ENCODE measurements at regions not wholly inside any gene's neighbourhood (a gene's known extent, or its start where the extent isn't known, plus 50 kb on each side); places are given as distances from the start of the nearest gene placed in this dataset.
"Not testable (repeated sequence)": the region's sequence is repeated elsewhere in the genome, so short reads cannot be mapped to it uniquely, and the experiment has no call there.

DNA sequence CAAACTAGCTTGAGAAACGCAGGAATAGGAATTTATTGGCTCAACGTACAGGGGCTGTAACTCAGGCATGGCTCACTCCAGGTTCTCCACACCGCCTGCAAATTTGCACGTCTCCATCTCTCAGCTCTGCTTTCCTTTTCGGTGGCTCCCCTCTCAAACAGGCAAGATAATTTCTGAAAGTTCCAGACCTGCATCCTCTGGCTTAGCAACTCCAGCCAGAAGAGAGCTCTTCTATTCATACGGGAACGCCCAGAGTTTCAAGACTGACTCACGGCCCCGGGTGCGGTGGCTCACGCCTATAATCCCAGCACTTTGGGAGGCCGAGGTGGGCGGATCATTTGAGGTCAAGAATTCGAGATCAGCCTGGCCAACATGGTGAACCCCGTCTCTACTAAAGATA is 139.7 kb upstream of the BNIP2 start:
- no peak for DNase-seq

DNA sequence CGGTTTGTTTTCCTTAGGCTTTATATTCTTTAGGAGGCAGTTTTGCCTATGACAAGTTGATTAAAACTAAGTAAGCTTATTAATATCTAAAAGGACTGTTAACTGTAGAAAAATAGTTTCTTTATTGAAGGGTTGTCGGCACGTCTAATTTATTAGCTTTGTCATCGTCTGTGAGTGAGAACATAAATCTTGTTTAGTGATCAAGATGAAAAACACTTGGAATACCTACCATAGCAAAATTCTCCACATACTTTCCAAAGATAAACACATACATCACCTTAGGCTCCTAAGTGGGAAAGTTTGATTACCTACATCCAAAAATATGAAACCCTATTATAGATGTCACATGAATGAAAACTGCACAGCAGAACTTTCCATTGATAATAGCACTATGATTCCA is 139.1 kb upstream of the BNIP2 start:
- no peak for DNase-seq

DNA sequence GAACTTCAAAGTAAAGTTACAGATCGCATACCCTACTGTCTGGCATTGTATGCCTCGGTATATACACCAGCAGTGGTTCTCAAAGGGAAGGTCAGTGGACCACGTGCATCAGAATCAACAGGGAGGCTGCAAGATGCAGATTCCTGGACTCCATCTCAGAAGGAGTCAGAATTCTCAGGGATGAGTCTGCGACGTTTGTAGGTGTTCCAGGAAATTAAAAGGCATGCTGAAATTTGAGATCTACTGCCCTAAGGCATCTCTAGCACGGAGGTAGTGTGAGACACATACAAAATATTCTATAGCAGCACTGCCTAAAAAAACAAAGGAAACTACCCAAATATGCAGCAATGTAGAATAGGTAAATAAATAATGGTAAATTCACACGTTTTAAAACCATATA is 136.8 kb upstream of the BNIP2 start:
- no peak for DNase-seq

DNA sequence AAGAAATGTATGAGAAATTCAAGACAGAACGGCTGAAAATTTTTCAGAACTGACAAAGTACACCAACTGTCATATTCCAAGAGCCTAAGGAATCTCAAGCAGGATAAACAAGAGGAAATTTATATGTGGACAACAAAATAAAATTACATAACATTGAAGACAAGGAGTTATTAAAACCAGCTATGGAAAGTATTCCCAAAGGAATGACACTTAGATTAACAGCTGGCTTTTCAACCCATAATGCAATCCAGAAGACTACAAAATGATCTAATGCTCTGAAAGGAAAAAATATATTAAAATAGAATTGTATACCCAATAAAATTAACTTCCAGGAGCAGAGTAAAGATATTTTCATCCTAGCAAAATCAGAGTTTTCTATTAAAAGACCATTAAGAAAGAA is 132.2 kb upstream of the BNIP2 start:
- no peak for DNase-seq

DNA sequence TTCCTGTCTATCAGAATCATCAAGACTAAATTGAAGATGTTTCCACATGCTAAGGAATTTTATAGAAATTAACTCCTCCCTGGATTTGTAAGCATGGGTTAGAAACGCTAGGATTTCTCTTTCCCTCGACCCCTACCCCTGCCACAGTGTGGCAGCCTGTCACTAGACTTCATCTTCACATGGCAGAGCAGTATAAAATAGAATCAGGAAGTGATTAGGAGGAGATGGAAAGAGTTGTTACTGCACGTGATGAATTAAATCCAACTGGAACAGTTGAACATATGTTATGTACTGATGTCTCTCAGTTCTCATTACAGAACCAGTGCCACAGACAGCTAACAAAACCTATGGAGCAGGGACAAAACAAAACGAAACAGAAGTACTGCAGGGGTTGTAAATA is 130.0 kb upstream of the BNIP2 start:
- no peak for DNase-seq

DNA sequence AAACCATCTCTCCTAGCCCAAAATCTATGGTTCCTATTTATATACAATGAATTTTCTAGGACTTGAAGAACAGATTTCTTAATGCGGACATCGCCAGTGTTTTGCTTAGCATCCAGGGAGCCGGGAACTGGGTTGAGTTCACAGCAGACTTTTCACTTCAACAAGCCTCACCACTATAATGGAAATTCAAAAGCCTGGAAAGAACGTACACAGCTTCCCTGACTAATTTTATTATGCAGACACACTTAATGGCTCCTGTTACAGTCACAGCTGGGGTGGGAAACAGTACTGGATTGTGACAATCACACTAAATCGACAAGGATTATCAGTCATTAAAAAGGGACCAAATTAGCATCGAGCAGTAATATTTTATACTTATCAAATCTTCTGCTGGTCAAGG is 129.2 kb upstream of the BNIP2 start:
- DNase-seq = no peak

DNA sequence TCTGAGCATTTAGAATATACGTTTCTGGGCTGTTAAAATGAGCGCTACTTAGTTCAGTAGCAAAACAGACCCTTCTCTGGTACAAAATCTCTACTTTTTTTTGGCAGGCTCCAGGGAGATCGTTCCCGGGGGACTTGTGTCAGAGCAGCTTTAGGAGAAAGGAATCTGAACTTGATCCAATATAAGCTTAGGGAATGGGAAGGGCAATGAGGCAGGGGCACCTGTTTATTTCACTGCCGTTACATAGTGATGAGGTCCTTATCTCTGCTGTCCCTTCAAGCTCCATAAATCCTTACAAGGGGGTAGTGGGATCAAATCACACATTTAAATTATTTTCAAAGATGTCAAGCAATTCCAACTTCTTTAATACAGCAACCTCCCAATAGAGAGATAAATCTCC is 128.7 kb upstream of the BNIP2 start:
- DNase-seq = no peak

DNA sequence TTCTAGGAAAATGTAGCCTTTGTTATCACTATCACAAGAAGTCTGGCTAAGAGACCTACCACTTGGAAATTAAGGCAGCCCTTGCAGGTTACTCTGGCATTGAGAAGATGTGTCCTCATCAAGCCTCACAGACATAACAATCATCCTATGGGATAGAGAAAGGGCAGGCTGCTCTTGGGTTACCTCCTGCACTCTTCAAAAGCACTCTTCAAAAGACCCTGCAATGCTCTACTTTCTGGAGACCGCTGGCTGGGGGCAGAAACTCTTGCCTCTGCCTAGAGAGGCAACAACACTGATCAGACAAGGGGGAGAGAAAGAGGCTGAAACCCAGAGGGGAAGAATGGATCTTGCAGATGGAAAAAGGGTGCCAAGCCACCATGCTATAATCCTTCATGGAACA is 127.9 kb upstream of the BNIP2 start:
- DNase-seq = no peak

DNA sequence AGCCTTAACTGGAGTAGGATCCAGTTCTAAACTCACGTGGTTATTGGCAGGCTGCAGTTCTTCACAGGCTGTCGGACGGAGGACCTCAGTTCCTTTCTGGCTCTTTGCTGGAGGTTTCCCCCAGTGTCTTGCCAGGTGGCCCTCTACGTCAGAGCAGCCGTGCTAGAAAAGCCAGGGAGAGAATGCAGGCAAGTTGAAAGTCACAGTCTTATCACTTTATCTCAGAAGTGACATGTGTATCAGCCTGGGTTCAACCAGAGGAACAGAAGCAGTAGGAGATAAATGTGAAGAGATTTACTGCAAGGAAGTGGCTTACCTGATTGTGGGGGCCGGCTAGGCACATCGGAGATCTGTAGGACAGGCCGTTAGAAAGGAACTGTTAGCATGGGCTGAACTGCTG is 125.3 kb upstream of the BNIP2 start:
- no peak for DNase-seq

DNA sequence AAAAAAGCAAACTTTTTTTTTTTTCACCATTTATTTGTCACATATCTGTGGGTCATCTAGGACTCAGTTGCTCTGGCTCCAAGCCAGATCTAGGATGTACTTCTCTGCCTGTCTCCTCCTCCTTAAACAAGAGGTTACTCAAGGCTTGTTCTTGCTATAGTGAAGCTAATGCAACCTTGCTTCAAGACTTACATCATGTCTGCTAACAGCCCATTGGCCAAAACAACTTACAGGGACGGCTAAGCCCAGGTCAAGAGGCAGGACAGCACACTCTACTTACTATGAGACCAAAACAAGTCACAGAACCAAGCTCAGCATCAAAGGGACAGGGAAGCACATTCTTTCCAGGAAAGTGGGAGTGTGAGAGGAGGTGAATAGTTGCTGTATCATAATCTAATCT is 123.8 kb upstream of the BNIP2 start:
- no peak for DNase-seq

DNA sequence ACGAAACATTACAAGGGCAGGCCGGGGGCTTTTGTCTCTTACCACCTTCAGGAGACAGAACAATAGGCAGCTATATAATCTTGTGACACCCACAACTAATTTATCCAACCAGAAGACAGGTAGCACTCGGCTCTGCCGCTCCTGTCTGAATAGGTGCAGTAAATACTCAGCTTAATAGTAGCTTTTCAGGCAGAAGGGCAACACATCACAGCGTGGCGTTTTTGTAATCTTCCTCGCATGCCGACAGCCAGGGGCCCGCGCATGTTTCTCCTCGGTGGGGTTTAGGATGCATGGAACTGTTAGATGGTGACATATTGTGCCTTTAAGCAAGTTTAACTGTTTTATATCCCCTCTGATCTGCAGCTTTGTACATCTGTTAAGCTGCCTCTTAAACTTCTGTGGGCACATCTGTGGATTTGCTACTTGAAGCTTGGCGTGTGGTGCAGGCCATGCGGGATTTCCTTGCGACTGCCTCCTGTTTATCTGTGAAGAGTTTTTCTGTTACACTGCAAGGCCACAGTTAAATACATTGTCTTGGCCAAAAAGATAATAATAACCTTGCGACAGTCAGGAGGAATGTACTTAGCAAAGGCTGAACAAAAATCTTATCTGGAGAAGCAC is 123.2 kb upstream of the BNIP2 start:
- DNase-seq = no peak

DNA sequence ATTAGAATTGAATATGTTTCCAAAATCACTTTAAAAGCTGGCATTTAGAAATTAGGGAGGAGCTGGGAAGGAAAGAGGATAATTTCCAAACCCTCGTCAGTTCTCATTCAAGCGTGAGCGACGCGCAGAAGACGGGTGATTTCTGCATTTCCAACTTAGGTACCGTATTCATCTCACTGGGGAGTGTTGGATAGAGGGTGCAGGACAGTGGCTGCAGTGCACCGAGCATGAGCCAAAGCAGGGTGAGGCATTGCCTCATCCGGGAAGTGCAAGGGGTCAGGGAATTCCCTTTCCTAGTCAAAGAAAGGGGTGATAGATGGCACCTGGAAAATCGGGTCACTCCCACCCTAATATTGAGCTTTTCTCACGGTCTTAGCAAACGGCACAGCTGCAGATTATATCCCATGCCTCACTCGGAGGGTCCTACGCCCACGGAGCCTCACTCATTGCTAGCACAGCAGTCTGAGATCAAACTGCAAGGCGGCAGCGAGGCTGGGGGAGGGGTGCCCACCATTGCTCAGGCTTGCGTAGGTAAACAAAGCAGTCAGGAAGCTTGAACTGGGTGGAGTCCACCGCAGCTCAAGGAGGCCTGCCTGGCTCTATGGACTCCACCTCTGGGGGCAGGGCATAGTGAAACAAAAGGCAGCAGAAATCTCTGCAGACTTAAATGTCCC is 114.3 kb upstream of the BNIP2 start:
- DNase-seq = peak in 3 of 4 experiments; percentile 27 to 65 (median 61)

DNA sequence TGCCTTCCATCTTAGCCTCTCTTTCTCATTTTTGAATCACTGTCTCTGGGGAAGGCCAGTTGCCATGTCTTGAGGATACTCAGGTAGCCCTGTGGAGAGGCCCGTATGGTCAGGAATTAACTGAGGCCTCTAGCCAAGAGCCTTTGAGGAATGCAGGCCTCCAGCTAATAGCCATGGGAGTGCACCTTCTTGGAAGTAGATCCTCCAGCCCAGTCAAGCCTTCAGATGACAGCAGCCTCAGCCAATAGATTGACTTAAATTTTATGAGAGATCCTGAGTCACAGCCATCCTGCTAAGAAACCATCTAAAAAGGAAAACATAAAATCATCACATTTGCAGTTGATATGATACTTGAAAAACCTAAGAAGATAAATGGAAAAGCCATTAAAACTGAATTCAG is 112.5 kb upstream of the BNIP2 start:
- no peak for DNase-seq

DNA sequence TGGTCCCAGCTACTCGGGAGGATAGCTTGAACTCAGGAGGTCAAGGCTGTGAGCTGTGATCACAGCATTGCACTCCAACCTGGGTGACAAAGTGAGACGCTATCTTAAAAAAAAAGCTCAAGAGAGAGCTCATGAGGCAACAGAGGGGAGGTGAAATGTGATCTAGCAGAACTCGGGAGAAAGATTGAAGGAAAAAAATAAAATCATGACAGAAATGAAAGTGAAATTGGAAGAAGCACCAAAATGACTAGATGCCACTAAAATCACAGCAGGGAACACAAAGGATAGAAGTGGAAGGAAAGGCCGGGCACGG is 109.4 kb upstream of the BNIP2 start:
- DNase-seq = no peak

DNA sequence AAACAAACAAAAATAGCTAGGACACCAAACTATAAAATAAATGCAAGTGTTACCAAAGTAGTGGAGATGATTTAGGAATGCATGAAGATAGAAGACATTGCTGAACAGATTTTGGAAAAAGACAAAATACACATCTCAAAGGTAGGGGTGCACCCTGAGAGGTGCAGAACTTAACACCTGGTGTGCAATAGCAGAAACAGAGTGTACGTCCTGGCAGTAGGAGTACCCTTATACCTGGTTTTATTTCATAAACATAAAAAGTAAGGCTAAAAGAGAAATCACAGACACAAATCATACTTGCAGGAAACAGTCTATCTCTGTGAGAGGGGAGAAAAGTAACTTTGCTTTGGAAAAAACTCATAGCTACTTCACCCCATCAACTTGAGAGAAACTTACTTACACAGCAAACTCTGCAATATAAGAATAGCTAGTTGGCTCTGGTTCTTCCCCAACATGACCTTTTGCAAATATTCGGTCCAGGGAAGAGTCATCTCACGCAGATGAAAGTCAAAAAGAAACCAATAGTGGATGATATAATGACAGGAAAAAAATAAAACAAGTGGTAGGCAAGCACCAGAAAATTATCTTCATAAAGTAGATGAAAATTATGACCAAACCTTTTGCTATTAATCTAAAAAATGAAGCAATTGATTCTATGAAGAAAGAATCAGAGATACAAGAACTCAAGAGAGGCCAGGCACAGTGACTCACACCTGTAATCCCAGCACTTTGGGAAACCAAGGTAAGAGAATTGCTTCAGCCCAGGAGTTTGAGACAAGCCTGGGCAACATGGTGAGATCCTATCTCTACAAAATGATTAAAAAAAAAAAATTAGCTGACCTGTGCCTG is 108.9 kb upstream of the BNIP2 start:
- no peak for DNase-seq

DNA sequence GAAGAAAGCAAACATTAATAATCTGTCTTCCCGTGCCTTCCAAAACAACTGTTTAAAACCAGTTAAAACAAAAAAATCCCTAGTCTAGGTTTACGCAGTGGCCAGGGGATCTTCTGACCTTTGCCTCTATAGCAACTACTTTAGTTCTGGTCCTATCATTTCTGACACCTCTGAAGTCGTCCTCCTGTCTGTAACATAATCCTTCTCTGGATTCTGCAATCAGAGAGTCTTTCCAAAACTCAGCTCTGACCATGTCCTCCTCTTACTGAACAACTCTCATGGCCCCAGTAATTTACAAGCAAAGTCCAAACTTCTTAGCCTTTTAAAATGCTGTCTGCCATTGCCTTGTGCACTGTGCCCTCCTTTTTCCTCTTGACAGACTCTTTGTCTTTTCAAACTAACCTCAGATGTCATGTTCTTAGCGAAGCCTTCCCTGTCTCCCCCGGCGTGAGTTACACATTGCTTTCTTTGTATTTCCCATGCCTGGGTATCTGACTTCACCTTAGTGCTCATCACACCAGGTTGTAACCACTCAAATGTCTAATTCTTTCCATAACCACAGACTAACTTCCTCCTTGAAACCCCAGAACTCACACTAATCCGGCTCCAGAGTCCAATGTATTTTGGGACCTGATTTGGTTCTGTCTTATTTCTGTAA is 105.2 kb upstream of the BNIP2 start:
- no peak for DNase-seq

DNA sequence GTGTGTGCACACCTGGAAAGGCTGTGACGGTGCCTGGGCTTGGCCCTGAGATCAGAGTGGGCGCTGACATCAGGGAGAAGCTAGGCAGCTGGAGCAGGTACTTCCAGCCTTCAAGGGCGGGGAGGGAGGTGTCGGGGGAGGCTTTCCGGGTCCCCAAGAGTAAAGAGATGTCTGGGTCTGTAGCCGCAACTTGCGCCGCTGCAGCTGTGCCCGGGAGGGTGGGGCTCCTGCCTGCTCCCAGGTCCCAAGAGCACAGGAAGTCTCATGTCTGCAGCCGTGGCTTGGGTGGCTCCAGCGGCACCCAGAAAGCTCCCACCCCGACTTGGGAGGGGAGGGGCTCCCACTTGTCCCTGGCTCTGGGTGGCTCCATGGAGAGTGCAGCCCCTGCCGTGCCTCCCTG is 103.2 kb upstream of the BNIP2 start:
- no peak for DNase-seq

DNA sequence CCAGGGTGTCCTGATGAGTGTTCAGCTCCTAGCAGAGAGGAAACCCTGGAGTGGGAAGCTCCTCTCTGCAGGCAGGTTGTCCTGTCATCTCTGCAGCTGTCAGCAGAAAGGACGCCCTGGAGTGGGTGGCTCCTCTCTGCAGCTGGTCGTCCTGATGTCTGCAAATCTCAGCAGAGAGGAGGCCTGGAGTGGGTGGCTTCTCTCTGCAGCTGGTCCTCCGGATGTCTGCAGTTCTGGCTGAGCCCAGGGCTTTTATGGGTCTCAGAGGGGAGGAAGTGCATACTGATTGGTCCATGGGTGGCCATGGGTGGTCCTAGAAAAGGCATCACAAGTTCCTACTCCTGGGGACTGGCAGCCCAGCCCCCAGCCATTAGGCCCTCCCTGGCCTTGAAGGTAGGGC is 102.6 kb upstream of the BNIP2 start:
- no peak for DNase-seq

DNA sequence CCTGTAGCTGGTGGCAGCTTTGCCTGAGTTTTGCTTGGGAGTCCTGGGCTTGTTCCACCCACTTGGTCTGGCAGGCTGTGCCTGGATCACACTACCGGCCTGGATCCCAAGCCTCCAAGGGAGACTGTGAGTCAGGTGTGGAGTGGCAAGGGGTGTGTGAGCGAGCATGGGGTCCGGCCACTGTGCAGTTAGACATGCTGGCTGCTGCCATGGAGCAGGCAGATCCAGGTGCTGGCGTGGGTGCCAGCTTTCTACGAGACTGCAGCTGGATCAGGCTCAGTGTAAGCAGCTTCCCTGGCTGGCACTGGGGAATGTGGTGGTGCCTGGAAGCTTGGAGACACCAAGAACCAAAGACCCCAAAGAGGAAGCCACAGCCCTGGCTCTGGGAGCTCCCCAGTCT is 102.0 kb upstream of the BNIP2 start:
- DNase-seq = no peak

DNA sequence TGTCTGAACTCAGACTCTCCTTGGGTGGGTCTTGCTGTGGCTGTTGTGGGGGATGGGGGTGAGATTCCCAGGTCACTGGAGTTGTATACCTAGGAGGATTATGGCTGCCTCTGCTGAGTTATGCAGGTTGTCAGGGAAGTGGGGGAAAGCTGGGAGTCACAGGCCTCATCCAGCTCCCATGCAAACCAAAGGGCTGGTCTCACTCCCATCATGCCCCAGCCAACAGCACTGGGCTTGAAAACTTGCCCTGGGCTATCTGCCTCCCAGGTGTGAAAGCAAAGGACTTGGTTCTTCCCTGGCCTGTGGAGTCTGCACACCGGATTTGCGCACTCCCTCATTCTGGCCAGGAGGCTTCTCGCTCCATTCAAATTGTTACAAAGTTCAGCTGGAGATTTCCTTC is 97.3 kb upstream of the BNIP2 start:
- not testable (repeated sequence) for DNase-seq

DNA sequence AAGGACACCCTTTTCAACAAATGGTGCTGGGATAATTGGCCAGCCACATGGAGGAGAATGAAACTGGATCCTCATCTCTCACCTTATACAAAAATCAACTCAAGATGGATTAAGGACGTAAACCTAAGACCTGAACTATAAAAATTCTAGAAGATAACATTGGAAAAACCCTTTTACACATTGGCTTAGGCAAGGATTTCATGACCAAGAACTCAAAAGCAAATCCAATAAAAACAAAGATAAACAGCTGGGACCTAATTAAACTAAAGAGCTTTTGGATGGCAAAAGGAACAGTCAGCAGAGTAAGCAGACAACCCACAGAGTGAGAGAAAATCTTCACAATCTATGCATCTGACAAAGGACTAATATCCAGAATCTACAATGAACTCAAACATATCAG is 96.9 kb upstream of the BNIP2 start:
- DNase-seq = not testable (repeated sequence)

DNA sequence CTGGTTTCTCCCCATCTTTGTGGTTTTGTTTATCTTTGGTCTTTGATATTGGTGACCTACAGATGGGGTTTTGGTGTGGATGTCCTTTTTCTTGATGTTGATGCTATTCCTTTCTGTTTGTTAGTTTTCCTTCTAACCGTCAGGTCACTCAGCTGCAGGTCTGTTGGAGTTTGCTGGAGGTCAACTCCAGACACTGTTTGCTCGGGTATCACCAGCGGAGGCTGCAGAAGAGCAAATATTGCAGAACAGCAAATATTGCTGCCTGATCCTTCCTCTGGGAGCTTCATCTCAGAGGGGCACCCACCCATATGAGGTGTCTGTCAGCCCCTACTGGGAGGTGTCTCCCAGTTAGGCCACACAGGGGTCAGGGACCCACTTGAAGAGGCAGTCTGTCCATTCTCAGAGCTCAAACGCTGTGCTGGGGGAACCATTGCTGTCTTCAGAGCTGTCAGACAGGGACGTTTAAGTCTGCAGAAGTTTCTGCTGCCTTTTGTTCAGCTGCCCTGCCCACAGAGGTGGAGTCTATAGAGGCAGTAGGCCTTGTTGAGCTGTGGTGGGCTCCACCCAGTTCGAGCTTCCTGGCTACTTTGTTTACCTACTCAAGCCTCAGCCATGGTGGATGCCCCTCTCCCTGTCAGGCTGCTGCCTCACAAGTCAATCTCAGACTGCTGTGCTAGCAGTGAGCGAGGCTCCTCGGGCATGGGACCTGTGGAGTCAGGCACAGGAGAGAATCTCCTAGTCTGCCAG is 94.8 kb upstream of the BNIP2 start:
- not testable (repeated sequence) for DNase-seq

DNA sequence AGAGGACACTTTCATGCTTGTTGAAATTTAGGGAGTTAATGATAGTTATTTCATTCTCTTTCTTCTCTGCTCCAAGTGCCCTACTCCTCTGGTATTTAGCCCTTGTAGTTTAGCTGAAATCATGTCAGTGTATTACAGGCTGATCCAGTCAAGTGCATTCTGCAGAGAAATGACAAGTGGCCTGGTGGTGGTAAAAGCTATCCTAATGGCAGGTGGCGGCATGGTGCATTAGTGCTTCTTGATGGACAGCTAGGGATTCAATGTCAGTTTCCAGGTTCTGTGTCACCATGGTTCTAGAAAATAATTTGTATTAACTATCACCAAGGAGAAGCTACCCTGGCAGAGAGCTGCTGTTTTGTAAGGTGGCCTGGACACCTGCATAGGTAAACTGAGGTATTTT is 90.0 kb upstream of the BNIP2 start:
- no peak for DNase-seq
